HEK293 (cell line): ENCODE measurements at regions not wholly inside any gene's neighbourhood (a gene's known extent, or its start where the extent isn't known, plus 50 kb on each side); places are given as distances from the start of the nearest gene placed in this dataset.

Experiments used
- CTCF ChIA-PET: fragments of 350-600 bp; formaldehyde crosslinking; extraction: SDS; loops from one replicate; lab custom pipeline; 2021; ENCODE audit warnings: antibody characterized with exemption; lab: Yijun Ruan, JAX
- POLR2A ChIA-PET: fragments of 300-600 bp; formaldehyde crosslinking; extraction: SDS; loops from one replicate; lab custom pipeline; 2020; ENCODE audit warnings: antibody characterized with exemption, inconsistent platforms; lab: Yijun Ruan, JAX
- H3K27ac ChIP-seq: fragments of 200-500 bp; sonication (Bioruptor generic); 2 replicates; pipeline ENCODE4 v1.5.1; 2014; ENCODE audit warnings: low read depth, low read length, control low read depth, inconsistent platforms; ENCODE audit errors: extremely low read depth
- H3K36me3 ChIP-seq, 2 experiments: fragments of 200-500 bp in 1 of 2; sonication (Bioruptor generic) in 1 of 2; 1 replicate in 1 of 2; 2 replicates in 1 of 2; pipeline ENCODE4 v1.5.1; 2014 to 2017; ENCODE audit warnings: inconsistent platforms in 2 of 2, low read length in 2 of 2; ENCODE audit not compliant: control insufficient read depth in 2 of 2, insufficient read depth in 1 of 2
- H3K4me1 ChIP-seq: fragments of 200-500 bp; sonication (Bioruptor generic); 2 replicates; pipeline ENCODE4 v1.5.1; 2014; ENCODE audit warnings: mild to moderate bottlenecking, low read length, inconsistent platforms; ENCODE audit not compliant: control insufficient read depth, insufficient read depth
- H3K4me3 ChIP-seq: 2 replicates; pipeline ENCODE4 v1.5.1; 2011; ENCODE audit warnings: low read depth, mild to moderate bottlenecking, control low read depth, low read length, moderate library complexity
- H3K9me3 ChIP-seq: fragments of 200-500 bp; sonication (Bioruptor generic); 2 replicates; pipeline ENCODE4 v1.5.1; 2014; ENCODE audit warnings: low read depth, low read length, inconsistent platforms; ENCODE audit not compliant: control insufficient read depth, insufficient read depth
- EGR2 ChIP-seq: fragments of 450-650 bp; formaldehyde crosslinking; IDR thresholded peaks from 2 replicates; pipeline ENCODE4 v1.5.1; 2016; ENCODE audit warnings: low read depth, missing biosample characterization, missing genetic modification characterization
- KLF17 ChIP-seq: fragments of 450-650 bp; formaldehyde crosslinking; IDR thresholded peaks from 2 replicates; pipeline ENCODE4 v1.5.1; 2016; ENCODE audit warnings: missing biosample characterization, missing genetic modification characterization
- KLF9 ChIP-seq: fragments of 450-650 bp; formaldehyde crosslinking; IDR thresholded peaks from 2 replicates; pipeline ENCODE4 v1.5.1; 2016; ENCODE audit warnings: missing biosample characterization, missing genetic modification characterization, low read depth
- MEIS1 ChIP-seq: sonication (generic); formaldehyde crosslinking; IDR thresholded peaks from 2 replicates; pipeline ENCODE4 v1.8.1; 2022; ENCODE audit warnings: missing genetic modification reagents, mild to moderate bottlenecking, borderline replicate concordance
- MYNN ChIP-seq: fragments of 450-650 bp; formaldehyde crosslinking; IDR thresholded peaks from 2 replicates; pipeline ENCODE4 v1.5.1; 2016; ENCODE audit warnings: missing biosample characterization, missing genetic modification characterization, borderline replicate concordance
- PRDM6 ChIP-seq: fragments of 450-650 bp; formaldehyde crosslinking; IDR thresholded peaks from 2 replicates; pipeline ENCODE4 v1.5.1; 2017; ENCODE audit warnings: missing biosample characterization, missing genetic modification characterization
- SETDB1 ChIP-seq: IDR thresholded peaks from one replicate; pipeline ENCODE4 v1.6.1; 2017; ENCODE audit warnings: mild to moderate bottlenecking, low read length, moderate library complexity, mixed read lengths; ENCODE audit not compliant: insufficient read length
- TRIM28 ChIP-seq: IDR thresholded peaks from 2 replicates; pipeline ENCODE4 v1.6.1; 2011; ENCODE audit warnings: low read length, control low read depth, borderline replicate concordance
- ZBTB11 ChIP-seq: fragments of 450-650 bp; formaldehyde crosslinking; conservative IDR thresholded peaks from 2 replicates; pipeline ENCODE4 v1.5.1; 2016; ENCODE audit warnings: low read depth, missing biosample characterization, missing genetic modification characterization
- ZFHX2 ChIP-seq: fragments of 450-650 bp; formaldehyde crosslinking; conservative IDR thresholded peaks from 2 replicates; pipeline ENCODE4 v1.5.1; 2016; ENCODE audit warnings: missing biosample characterization, missing genetic modification characterization
- ZNF140 ChIP-seq: fragments of 450-650 bp; formaldehyde crosslinking; IDR thresholded peaks from 2 replicates; pipeline ENCODE4 v1.5.1; 2016; ENCODE audit warnings: missing biosample characterization, missing genetic modification characterization
- ZNF202 ChIP-seq: fragments of 450-650 bp; formaldehyde crosslinking; IDR thresholded peaks from 2 replicates; pipeline ENCODE4 v1.5.1; 2016; ENCODE audit warnings: missing biosample characterization, missing genetic modification characterization, borderline replicate concordance
- ZNF211 ChIP-seq: fragments of 450-650 bp; formaldehyde crosslinking; IDR thresholded peaks from 2 replicates; pipeline ENCODE4 v1.5.1; 2016; ENCODE audit warnings: low read depth, missing biosample characterization, missing genetic modification characterization
- ZNF214 ChIP-seq: fragments of 450-650 bp; formaldehyde crosslinking; IDR thresholded peaks from 2 replicates; pipeline ENCODE4 v1.5.1; 2017; ENCODE audit warnings: missing biosample characterization, mild to moderate bottlenecking, missing genetic modification characterization, borderline replicate concordance
- ZNF274 ChIP-seq, 2 experiments: fragments of 200-500 bp in 1 of 2; fragments of 450-650 bp in 1 of 2; sonication (Bioruptor generic) in 1 of 2; formaldehyde crosslinking in 1 of 2; IDR thresholded peaks; 2 replicates each; pipeline versions ENCODE4 v1.5.1 to v1.6.1; 2014 to 2016; ENCODE audit warnings: borderline replicate concordance in 1 of 2, inconsistent platforms in 1 of 2, low read length in 1 of 2, missing biosample characterization in 1 of 2, missing genetic modification characterization in 1 of 2
- ZNF433 ChIP-seq: fragments of 450-650 bp; formaldehyde crosslinking; IDR thresholded peaks from 2 replicates; pipeline ENCODE4 v1.5.1; 2016; ENCODE audit warnings: missing biosample characterization, missing genetic modification characterization, low read depth
- ZNF571 ChIP-seq: fragments of 450-650 bp; formaldehyde crosslinking; IDR thresholded peaks from 2 replicates; pipeline ENCODE4 v1.5.0; 2017; ENCODE audit warnings: missing biosample characterization, missing genetic modification characterization
- ZNF692 ChIP-seq: fragments of 450-650 bp; formaldehyde crosslinking; IDR thresholded peaks from 2 replicates; pipeline ENCODE4 v1.5.1; 2016; ENCODE audit warnings: missing biosample characterization, missing genetic modification characterization
- ZNF704 ChIP-seq: fragments of 450-650 bp; formaldehyde crosslinking; IDR thresholded peaks from 2 replicates; pipeline ENCODE4 v1.5.1; 2016; ENCODE audit warnings: missing biosample characterization, missing genetic modification characterization
- ZNF768 ChIP-seq: fragments of 450-650 bp; formaldehyde crosslinking; IDR thresholded peaks from 2 replicates; pipeline ENCODE4 v1.5.1; 2018; ENCODE audit warnings: missing biosample characterization, mild to moderate bottlenecking, missing genetic modification characterization

GRCh38 chr6:164243949-164244348, 829.4 kb downstream of the QKI start:
- no peaks in the 10 kb centered on the region for H3K9me3 ChIP-seq
- ChIA-PET POLR2A (no interaction called here), CTCF (no interaction called here)
- no peak overlapping the region for H3K4me3 ChIP-seq
- TF ChIP-seq SETDB1: no peak
- TF ChIP-seq KLF9 (tag by site-specific recombination): no peak
- peak; percentile 28; the same call in 1 of the 2 replicates for TF ChIP-seq ZFHX2
- no peak for TF ChIP-seq ZNF768 (tag by site-specific recombination)
- TF ChIP-seq ZNF571 (tag by site-specific recombination): no peak
- no peak for TF ChIP-seq ZNF704 (tag by site-specific recombination)
- TF ChIP-seq ZNF274 (IDR thresholded peaks at IDR 0.05; ENCODE audit: low read length): no peak
- no peak for TF ChIP-seq ZNF274 (tag by site-specific recombination; IDR thresholded peaks at IDR 0.05; ENCODE audit: borderline replicate concordance)
- TF ChIP-seq ZNF433 (tag by site-specific recombination): no peak
- no peak for TF ChIP-seq TRIM28
- peak; percentile 45; the same call in 1 of the 2 replicates for TF ChIP-seq EGR2
- no peak for TF ChIP-seq ZNF140 (tag by site-specific recombination)
- no peak for TF ChIP-seq KLF17 (tag by site-specific recombination)
- H3K27ac ChIP-seq: no peak overlapping the region
- no peaks in the 10 kb centered on the region for H3K36me3 ChIP-seq
- H3K4me1 ChIP-seq: no peaks in the 10 kb centered on the region

GRCh38 chr6:164243012-164243610, 828.6 kb downstream of the QKI start:
- H3K4me3 ChIP-seq: no peak overlapping the region
- ChIA-PET POLR2A (no interaction called here), CTCF (no interaction called here)
- H3K36me3 ChIP-seq: no peaks in the 10 kb centered on the region
- H3K4me1 ChIP-seq: no peaks in the 10 kb centered on the region
- no peak overlapping the region for H3K27ac ChIP-seq
- H3K9me3 ChIP-seq: no peaks in the 10 kb centered on the region
- TF ChIP-seq ZNF202 (tag by site-specific recombination) (no peak), ZBTB11 (no peak), MEIS1 (CRISPR knock-in tag) (no peak), MYNN (tag by site-specific recombination) (no peak), ZNF211 (tag by site-specific recombination) (no peak), ZNF692 (tag by site-specific recombination) (no peak), PRDM6 (tag by site-specific recombination) (no peak), ZNF214 (no peak)
- TF ChIP-seq, all 188 proteins: peak for 0
